SH-SY5Y (cell line): ENCODE measurements at regions not wholly inside any gene's neighbourhood (a gene's known extent, or its start where the extent isn't known, plus 50 kb on each side); places are given as distances from the start of the nearest gene placed in this dataset.

Experiments
- GATA2 ChIP-seq: IDR thresholded peaks from 2 replicates; pipeline ENCODE4 v1.6.1; 2011; ENCODE audit warnings: mild to moderate bottlenecking, low read depth, low read length
- GATA3 ChIP-seq: IDR thresholded peaks from 2 replicates; pipeline ENCODE4 v1.6.1; 2011; ENCODE audit warnings: low read depth, mild to moderate bottlenecking, low read length, moderate library complexity

- TF ChIP-seq GATA2 (no peak), GATA3 (no peak)
Observed at GRCh38 chr17:12369065-12369464, 296.6 kb upstream of the MYOCD start.
